Astrocyte (in vitro differentiated cells and primary cell): ENCODE measurements at regions not wholly inside any gene's neighbourhood (a gene's known extent, or its start where the extent isn't known, plus 50 kb on each side); places are given as distances from the start of the nearest gene placed in this dataset.

ENCODE experiments used
- DNase-seq: peaks from one replicate; pipeline ENCODE4 v3.0.0-alpha.2; 2010; ENCODE audit warnings: low read depth
- FAIRE-seq: peaks from 2 replicates; lab custom pipeline; 2011; peaks lifted over from hg19 to GRCh38; lab: Jason Lieb, UNC
- H2AFZ ChIP-seq: 2 replicates; pipeline ENCODE4 v1.6.0; 2012; ENCODE audit warnings: low read depth, low read length, inconsistent platforms
- H3K27ac ChIP-seq: 2 replicates; pipeline ENCODE4 v1.5.1; 2011; ENCODE audit warnings: low read depth, low read length, inconsistent platforms
- H3K27me3 ChIP-seq: 2 replicates; pipeline ENCODE4 v1.6.0; 2011; ENCODE audit warnings: low read length, inconsistent platforms; ENCODE audit not compliant: insufficient read depth
- H3K36me3 ChIP-seq: 2 replicates; pipeline ENCODE4 v1.5.1; 2011; ENCODE audit warnings: low read length, inconsistent platforms; ENCODE audit not compliant: insufficient read depth
- H3K4me1 ChIP-seq: 2 replicates; pipeline ENCODE4 v1.5.1; 2011; ENCODE audit warnings: low read length, inconsistent platforms; ENCODE audit not compliant: insufficient read depth
- H3K4me2 ChIP-seq: 2 replicates; pipeline ENCODE4 v1.6.0; 2012; ENCODE audit warnings: low read length, inconsistent platforms
- H3K4me3 ChIP-seq: 2 replicates; pipeline ENCODE4 v1.5.1; 2011; ENCODE audit warnings: low read depth, mild to moderate bottlenecking, low read length, inconsistent platforms; ENCODE audit not compliant: insufficient read depth
- H3K79me2 ChIP-seq: 2 replicates; pipeline ENCODE4 v1.6.0; 2012; ENCODE audit warnings: mild to moderate bottlenecking, low read length, inconsistent platforms; ENCODE audit not compliant: insufficient read depth
- H3K9ac ChIP-seq: 2 replicates; pipeline ENCODE4 v1.6.0; 2012; ENCODE audit warnings: mild to moderate bottlenecking, low read length, inconsistent platforms
- H3K9me3 ChIP-seq: 2 replicates; pipeline ENCODE4 v1.5.1; 2012; ENCODE audit warnings: low read depth, mild to moderate bottlenecking, low read length, inconsistent platforms; ENCODE audit not compliant: insufficient read depth
- H4K20me1 ChIP-seq: 2 replicates; pipeline ENCODE4 v1.6.0; 2012; ENCODE audit warnings: low read length, inconsistent platforms; ENCODE audit not compliant: insufficient read depth
- H3K27ac Mint-ChIP-seq: one replicate; pipeline ENCODE4 v1.8.0; 2021; ENCODE audit warnings: mild to moderate bottlenecking, mixed read lengths; ENCODE audit not compliant: unreplicated experiment
- H3K27me3 Mint-ChIP-seq: one replicate; pipeline ENCODE4 v1.8.0; 2021; ENCODE audit warnings: low read depth, mixed read lengths; ENCODE audit not compliant: unreplicated experiment
- H3K36me3 Mint-ChIP-seq: one replicate; pipeline ENCODE4 v1.8.0; 2021; ENCODE audit warnings: low read depth, mixed read lengths; ENCODE audit not compliant: unreplicated experiment
- H3K4me1 Mint-ChIP-seq: one replicate; pipeline ENCODE4 v1.8.0; 2021; ENCODE audit warnings: low read depth, mixed read lengths; ENCODE audit not compliant: unreplicated experiment
- H3K4me3 Mint-ChIP-seq: one replicate; pipeline ENCODE4 v1.8.0; 2021; ENCODE audit warnings: mild to moderate bottlenecking, moderate library complexity, mixed read lengths; ENCODE audit not compliant: unreplicated experiment
- H3K9me3 Mint-ChIP-seq: one replicate; pipeline ENCODE4 v1.8.0; 2021; ENCODE audit warnings: mild to moderate bottlenecking, mixed read lengths; ENCODE audit not compliant: unreplicated experiment
- CTCF ChIP-seq: IDR thresholded peaks from 2 replicates; pipeline ENCODE4 v1.5.1; 2011; ENCODE audit warnings: low read depth, mild to moderate bottlenecking, inconsistent platforms, low read length, moderate library complexity; ENCODE audit not compliant: insufficient read depth
- EZH2 ChIP-seq: IDR thresholded peaks from 2 replicates; pipeline ENCODE4 v1.6.1; 2012; ENCODE audit warnings: mild to moderate bottlenecking, low read length, inconsistent platforms; ENCODE audit not compliant: insufficient read depth

GRCh38 chr10:33460505-33461294 lies 126.2 kb upstream of the NRP1 start:
- no peaks in the 10 kb centered on the region for H3K27me3 Mint-ChIP-seq
- H3K27ac Mint-ChIP-seq: peak overlapping the region; percentile 68
- Histone ChIP-seq H4K20me1 (no peaks in the 10 kb centered on the region), H3K4me1 (peaks cover 15% of the 10 kb centered on the region), H3K36me3 (no peaks in the 10 kb centered on the region), H3K9ac (no peak overlapping the region), H3K27ac (peak overlapping the region; percentile 34), H3K9me3 (no peaks in the 10 kb centered on the region), H3K79me2 (no peaks in the 10 kb centered on the region), H2AFZ (no peak overlapping the region), H3K27me3 (no peaks in the 10 kb centered on the region), H3K4me2 (peak overlapping the region; percentile 40), H3K4me3 (no peak overlapping the region)
- H3K36me3 Mint-ChIP-seq: no peaks in the 10 kb centered on the region
- H3K9me3 Mint-ChIP-seq: no peaks in the 10 kb centered on the region
- H3K4me1 Mint-ChIP-seq: peaks cover 11% of the 10 kb centered on the region
- peak; percentile 55 for FAIRE-seq
- TF ChIP-seq EZH2 (no peak), CTCF (no peak)
- DNase-seq: peak; percentile 79
- no peak overlapping the region for H3K4me3 Mint-ChIP-seq

DNA sequence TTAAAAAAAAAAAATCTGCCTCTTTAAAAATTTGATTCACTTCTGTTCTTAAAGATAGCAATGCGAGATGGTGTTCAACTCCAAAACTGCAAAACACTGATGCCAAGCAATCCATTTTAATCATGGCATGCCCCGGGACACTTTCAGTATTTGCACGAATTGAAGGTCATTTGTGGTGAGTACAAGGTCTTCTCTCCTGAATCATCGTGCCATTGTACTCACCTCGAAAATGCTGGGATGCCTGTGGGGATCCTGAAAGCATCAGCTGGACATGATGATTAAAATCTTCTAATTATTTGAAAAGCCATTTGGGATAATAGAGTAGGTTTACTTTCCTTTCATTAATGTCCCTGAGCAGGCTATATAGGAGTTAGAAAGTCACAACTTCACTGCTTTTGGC lies 125.1 kb upstream of the NRP1 start:
- Histone ChIP-seq H3K79me2 (no peaks in the 10 kb centered on the region), H3K4me2 (peak overlapping the region; percentile 40)
- H3K4me3 Mint-ChIP-seq: no peak overlapping the region

More for the DNA sequence above, 125.1 kb upstream of the NRP1 start:
- Histone ChIP-seq H3K9ac (no peak overlapping the region), H3K4me3 (no peak overlapping the region), H3K4me1 (peaks cover 15% of the 10 kb centered on the region), H2AFZ (no peak overlapping the region), H3K27me3 (no peaks in the 10 kb centered on the region), H4K20me1 (no peaks in the 10 kb centered on the region), H3K36me3 (no peaks in the 10 kb centered on the region), H3K9me3 (no peaks in the 10 kb centered on the region), H3K27ac (peak overlapping the region; percentile 34)
- Mint-ChIP-seq H3K36me3 (no peaks in the 10 kb centered on the region), H3K27me3 (no peaks in the 10 kb centered on the region), H3K27ac (no peak overlapping the region), H3K9me3 (no peaks in the 10 kb centered on the region), H3K4me1 (peaks cover 11% of the 10 kb centered on the region)
- FAIRE-seq (no peak), DNase-seq (peak; percentile 78)
- TF ChIP-seq EZH2: no peak
- TF ChIP-seq CTCF: no peak
